ENCODE measurements at regions not wholly inside any gene's neighbourhood (a gene's known extent, or its start where the extent isn't known, plus 50 kb on each side); places are given as distances from the start of the nearest gene placed in this dataset.

GRCh38 chr9:99307851-99308250 is 85.8 kb downstream of the SEC61B start:
- TF ChIP-seq, protein P1, sequence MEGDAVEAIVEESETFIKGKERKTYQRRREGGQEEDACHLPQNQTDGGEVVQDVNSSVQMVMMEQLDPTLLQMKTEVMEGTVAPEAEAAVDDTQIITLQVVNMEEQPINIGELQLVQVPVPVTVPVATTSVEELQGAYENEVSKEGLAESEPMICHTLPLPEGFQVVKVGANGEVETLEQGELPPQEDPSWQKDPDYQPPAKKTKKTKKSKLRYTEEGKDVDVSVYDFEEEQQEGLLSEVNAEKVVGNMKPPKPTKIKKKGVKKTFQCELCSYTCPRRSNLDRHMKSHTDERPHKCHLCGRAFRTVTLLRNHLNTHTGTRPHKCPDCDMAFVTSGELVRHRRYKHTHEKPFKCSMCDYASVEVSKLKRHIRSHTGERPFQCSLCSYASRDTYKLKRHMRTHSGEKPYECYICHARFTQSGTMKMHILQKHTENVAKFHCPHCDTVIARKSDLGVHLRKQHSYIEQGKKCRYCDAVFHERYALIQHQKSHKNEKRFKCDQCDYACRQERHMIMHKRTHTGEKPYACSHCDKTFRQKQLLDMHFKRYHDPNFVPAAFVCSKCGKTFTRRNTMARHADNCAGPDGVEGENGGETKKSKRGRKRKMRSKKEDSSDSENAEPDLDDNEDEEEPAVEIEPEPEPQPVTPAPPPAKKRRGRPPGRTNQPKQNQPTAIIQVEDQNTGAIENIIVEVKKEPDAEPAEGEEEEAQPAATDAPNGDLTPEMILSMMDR (IDR thresholded peaks at IDR 0.05) = no peak
- no peak for TF ChIP-seq POLR2A (IDR thresholded peaks at IDR 0.05)

Measured in upper lobe of left lung (tissue), 4 donors.